22Rv1 (cell line): ENCODE measurements at regions not wholly inside any gene's neighbourhood (a gene's known extent, or its start where the extent isn't known, plus 50 kb on each side); places are given as distances from the start of the nearest gene placed in this dataset.

Experiments
- CTCF ChIP-seq: fragments of 450-650 bp; IDR thresholded peaks from 2 replicates; pipeline ENCODE4 v1.5.1; 2017; ENCODE audit warnings: mild to moderate bottlenecking
- ZFX ChIP-seq: fragments of 450-650 bp; IDR thresholded peaks from 2 replicates; pipeline ENCODE4 v1.6.1; 2017; ENCODE audit warnings: antibody characterized with exemption, borderline replicate concordance

GRCh38 chr10:4307910-4308309, 518.1 kb upstream of the AKR1E2 start:
- TF ChIP-seq CTCF: no peak
- TF ChIP-seq ZFX: no peak
